HCT116 (cell line): ENCODE measurements at regions not wholly inside any gene's neighbourhood (a gene's known extent, or its start where the extent isn't known, plus 50 kb on each side); places are given as distances from the start of the nearest gene placed in this dataset.

Source experiments
- ATAC-seq: fragments of 200-7000 bp; cut with Tn5 transposase; 2 replicates; pipeline ENCODE4 v1.9.1; 2020; ENCODE audit warnings: mild to moderate bottlenecking, moderate library complexity
- BruUV-seq: library from RNA; stranded (reverse); fragments of 400-500 nt; replicated peaks from 2 replicates; lab custom pipeline; 2021; lab: Mats Ljungman, UMichigan
- CTCF ChIA-PET: fragments of 300-600 bp; sonication (Branson Sonifier 250); formaldehyde crosslinking; loops from one replicate; lab custom pipeline; 2021; ENCODE audit warnings: antibody characterized with exemption; lab: Charles Lee
- POLR2A ChIA-PET: fragments of 300-600, 350-600 bp; sonication (Branson Sonifier 250); formaldehyde crosslinking; loops from one replicate; lab custom pipeline; 2021; ENCODE audit warnings: antibody characterized with exemption; lab: Charles Lee
- RAD21 ChIA-PET, 2 experiments: fragments of 300-600 bp; sonication (Branson Sonifier 250); formaldehyde crosslinking; loops; one replicate each; lab custom pipeline; 2023; ENCODE audit warnings: low total read pairs in 2 of 2; ENCODE audit not compliant: uncharacterized antibody in 2 of 2, unreplicated experiment in 2 of 2, low non-redundant PET in 1 of 2; lab: Charles Lee
- DNase-seq: peaks from one replicate; pipeline ENCODE4 v3.0.0-alpha.2; 2010; ENCODE audit warnings: low read depth, low spot score
- H2AFZ ChIP-seq: fragments of 200-600 bp; shearing (Covaris generic), sonication (generic); 2 replicates; pipeline ENCODE4 v1.6.1; 2017; ENCODE audit warnings: low read depth, mixed run types, mixed read lengths, antibody characterized with exemption, low read length; ENCODE audit not compliant: poor library complexity, severe bottlenecking
- H3K27ac ChIP-seq: 2 replicates; pipeline ENCODE4 v1.5.1; 2012; ENCODE audit warnings: low read depth, low read length
- H3K27me3 ChIP-seq: fragments of 200-600 bp; sonication (generic); 2 replicates; pipeline ENCODE4 v1.6.1; 2016; ENCODE audit warnings: mixed run types, low read length, mixed read lengths; ENCODE audit not compliant: insufficient read depth
- H3K36me3 ChIP-seq, 2 experiments: fragments of 200-500 bp in 1 of 2; fragments of 200-600 bp in 1 of 2; sonication (Bioruptor generic) in 1 of 2; sonication (generic) in 1 of 2; 2 replicates each; pipeline versions ENCODE4 v1.5.1 to v1.6.1; 2014 to 2016; ENCODE audit warnings: low read length in 2 of 2, inconsistent platforms in 1 of 2, mixed read lengths in 1 of 2, mixed run types in 1 of 2; ENCODE audit not compliant: insufficient read depth in 2 of 2, control insufficient read depth in 1 of 2
- H3K4me1 ChIP-seq, 2 experiments: fragments of 200-600 bp in 1 of 2; sonication (generic) in 1 of 2; 2 replicates each; pipeline versions ENCODE4 v1.5.1 to v1.6.1; 2012 to 2017; ENCODE audit warnings: low read length in 2 of 2, inconsistent platforms in 1 of 2, mild to moderate bottlenecking in 1 of 2, mixed read lengths in 1 of 2, mixed run types in 1 of 2, moderate library complexity in 1 of 2; ENCODE audit not compliant: insufficient read depth in 2 of 2, control insufficient read depth in 1 of 2
- H3K4me2 ChIP-seq: fragments of 200-600 bp; sonication (generic); 2 replicates; pipeline ENCODE4 v1.6.1; 2017; ENCODE audit warnings: mixed run types, low read length, mixed read lengths
- H3K4me3 ChIP-seq, 2 experiments: fragments of 200-600 bp in 1 of 2; sonication (generic) in 1 of 2; replicated peaks in 1 of 2; 2 replicates each; pipeline ENCODE4 v1.5.1; 2011 to 2016; ENCODE audit warnings: low read length in 2 of 2, control low read depth in 1 of 2, low read depth in 1 of 2, mild to moderate bottlenecking in 1 of 2, mixed read lengths in 1 of 2, mixed run types in 1 of 2
- H3K79me2 ChIP-seq: fragments of 200-600 bp; sonication (generic); 2 replicates; pipeline ENCODE4 v1.6.1; 2017; ENCODE audit warnings: mild to moderate bottlenecking, mixed run types, low read length, moderate library complexity, mixed read lengths; ENCODE audit not compliant: insufficient read depth
- H3K9ac ChIP-seq: fragments of 200-600 bp; sonication (generic); 2 replicates; pipeline ENCODE4 v1.6.1; 2016; ENCODE audit warnings: low read length, mixed read lengths
- H3K9me2 ChIP-seq: fragments of 200-600 bp; sonication (generic), shearing (Covaris generic); 2 replicates; pipeline ENCODE4 v1.6.1; 2017; ENCODE audit warnings: mixed run types, mild to moderate bottlenecking, moderate library complexity; ENCODE audit not compliant: insufficient read depth
- H3K9me3 ChIP-seq, 2 experiments: fragments of 200-500 bp in 1 of 2; fragments of 200-600 bp in 1 of 2; sonication (Bioruptor generic) in 1 of 2; sonication (generic) in 1 of 2; 2 replicates each; pipeline ENCODE4 v1.6.1; 2014 to 2017; ENCODE audit warnings: low read length in 2 of 2, mixed read lengths in 2 of 2, inconsistent platforms in 1 of 2, low read depth in 1 of 2, mild to moderate bottlenecking in 1 of 2, mixed run types in 1 of 2, moderate library complexity in 1 of 2; ENCODE audit not compliant: control insufficient read depth in 1 of 2, insufficient read depth in 1 of 2
- H4K20me1 ChIP-seq: fragments of 200-600 bp; sonication (generic), shearing (Covaris generic); 2 replicates; pipeline ENCODE4 v1.6.1; 2017; ENCODE audit warnings: mixed run types, mild to moderate bottlenecking, moderate library complexity; ENCODE audit not compliant: insufficient read depth
- CBX3 ChIP-seq: IDR thresholded peaks from 2 replicates; pipeline ENCODE4 v1.6.1; 2012; ENCODE audit warnings: low read depth
- ELF1 ChIP-seq: IDR thresholded peaks from 2 replicates; pipeline ENCODE4 v1.6.1; 2012; ENCODE audit warnings: low read depth, borderline replicate concordance
- EZH2phosphoT487 ChIP-seq: fragments of 200-600 bp; IDR thresholded peaks from 2 replicates; pipeline ENCODE4 v1.6.1; 2018; ENCODE audit warnings: antibody characterized with exemption, borderline replicate concordance
- POLR2AphosphoS5 ChIP-seq: IDR thresholded peaks from 2 replicates; pipeline ENCODE4 v1.6.1; 2011; ENCODE audit warnings: mild to moderate bottlenecking, low read depth, low read length, moderate library complexity
- RAD21 ChIP-seq: IDR thresholded peaks from 2 replicates; pipeline ENCODE4 v1.6.1; 2012; ENCODE audit warnings: low read depth, mild to moderate bottlenecking
- REST ChIP-seq: IDR thresholded peaks from 2 replicates; pipeline ENCODE4 v1.6.1; 2012; ENCODE audit warnings: low read depth
- SIN3A ChIP-seq: IDR thresholded peaks from 2 replicates; pipeline ENCODE4 v1.6.1; 2012; ENCODE audit warnings: low read depth
- SP1 ChIP-seq: IDR thresholded peaks from 2 replicates; pipeline ENCODE4 v1.6.1; 2012; ENCODE audit warnings: low read depth
- SRF ChIP-seq: IDR thresholded peaks from 2 replicates; pipeline ENCODE4 v1.6.1; 2012; ENCODE audit warnings: low read depth
- ZBTB33 ChIP-seq: IDR thresholded peaks from 2 replicates; pipeline ENCODE4 v1.6.1; 2011; ENCODE audit warnings: mild to moderate bottlenecking, low read length, moderate library complexity; ENCODE audit not compliant: insufficient replicate concordance; ENCODE audit errors: extremely low read depth
- ZNF274 ChIP-seq: fragments of 200-500 bp; sonication (Bioruptor generic); IDR thresholded peaks from 2 replicates; pipeline ENCODE4 v1.6.1; 2014; ENCODE audit warnings: mild to moderate bottlenecking, low read depth, low read length, inconsistent platforms
- intact Hi-C: fragments of 100-400 bp; cut with micrococcal nuclease; formaldehyde crosslinking; loops from 2 replicates; pipeline ENCODE4 v1.10.0; 2022

GRCh38 chr14:27187136-27187535, 589.3 kb upstream of the NOVA1 start (continued):
- TF ChIP-seq SIN3A (no peak), POLR2AphosphoS5 (no peak), ZBTB33 (no peak), ELF1 (no peak)

- TF ChIP-seq CBX3 = no peak
- Histone ChIP-seq H3K4me2 (no peak overlapping the region), H3K27me3 (no peaks in the 10 kb centered on the region), H3K9me2 (no peaks in the 10 kb centered on the region), H3K4me3 (no peak overlapping the region), H3K9ac (no peak overlapping the region), H2AFZ (no peak overlapping the region), H3K4me1 (no peaks in the 10 kb centered on the region), H3K36me3 (no peaks in the 10 kb centered on the region), H3K79me2 (no peaks in the 10 kb centered on the region), H3K27ac (no peak overlapping the region), H3K9me3 (peaks cover 14 to 19% of the 10 kb centered on the region in 2 experiments; a peak in 2 of 4 replicates), H4K20me1 (no peaks in the 10 kb centered on the region)
- CTCF ChIA-PET = no interaction called here
- POLR2A ChIA-PET = no interaction called here
- ATAC-seq (no peak), DNase-seq (no peak)
- RAD21 ChIA-PET = no interaction called here
- BruUV-seq = no TSS peak
- intact Hi-C loops = no loop called here
Measured at GRCh38 chr14:27190296-27190695, 592.5 kb upstream of the NOVA1 start.

- ChIA-PET POLR2A (no interaction called here), RAD21 (no interaction called here), CTCF (interaction anchor here (0.7 kb wide), 1 partner anchor 415 kb away, joined by 4 read pairs; no protein-coding TSS in a partner anchor)
- H3K4me3 ChIP-seq = no peak overlapping the region
- no peaks in the 10 kb centered on the region for H3K36me3 ChIP-seq
- ATAC-seq (no peak), DNase-seq (no peak)
- H2AFZ ChIP-seq = no peak overlapping the region
- no peaks in the 10 kb centered on the region for H3K27me3 ChIP-seq
- H4K20me1 ChIP-seq = no peaks in the 10 kb centered on the region
- H3K4me2 ChIP-seq = no peak overlapping the region
- H3K79me2 ChIP-seq = no peaks in the 10 kb centered on the region
- H3K4me1 ChIP-seq = no peaks in the 10 kb centered on the region
- no peak overlapping the region for H3K9ac ChIP-seq
- H3K27ac ChIP-seq = no peak overlapping the region
- BruUV-seq = no TSS peak
- peaks cover 7% of the 10 kb centered on the region in 2 experiments; a peak in 2 of 4 replicates for H3K9me3 ChIP-seq
- H3K9me2 ChIP-seq = no peaks in the 10 kb centered on the region
- intact Hi-C loops = no loop called here
- TF ChIP-seq SP1 (no peak), REST (no peak), SRF (no peak), ZNF274 (no peak), ZBTB33 (no peak), RAD21 (no peak), SIN3A (no peak), EZH2phosphoT487 (no peak)
Measured at GRCh38 chr14:27199272-27199671, 601.4 kb upstream of the NOVA1 start.
